Tibial nerve (tissue), 4 donors: ENCODE measurements at regions not wholly inside any gene's neighbourhood (a gene's known extent, or its start where the extent isn't known, plus 50 kb on each side); places are given as distances from the start of the nearest gene placed in this dataset.

Experiments
- CTCF ChIP-seq, 5 experiments: fragments of 200-600 bp in 3 of 5; fragments of 450-650 bp in 2 of 5; sonication (generic) in 3 of 5; IDR thresholded peaks; one replicate each; pipeline ENCODE4 v1.5.1; 2016 to 2019; ENCODE audit warnings: antibody characterized with exemption in 5 of 5, mild to moderate bottlenecking in 3 of 5, moderate library complexity in 2 of 5
- EP300 ChIP-seq, 2 donors: sonication (generic); formaldehyde crosslinking; IDR thresholded peaks; one replicate each; pipeline ENCODE4 v1.6.1; 2017; ENCODE audit warnings: antibody characterized with exemption in 2 of 2, mild to moderate bottlenecking in 1 of 2
- POLR2A ChIP-seq, 2 donors: fragments of 450-650 bp; IDR thresholded peaks; one replicate each; pipeline ENCODE4 v1.6.1; 2017; ENCODE audit warnings: antibody characterized with exemption in 2 of 2, mild to moderate bottlenecking in 2 of 2, moderate library complexity in 2 of 2

GRCh38 chr1:82783044-82783443 lies 982.3 kb downstream of the ADGRL2 start:
- TF ChIP-seq CTCF (IDR thresholded peaks at IDR 0.05) (no peak), POLR2A (IDR thresholded peaks at IDR 0.05) (no peak), EP300 (IDR thresholded peaks at IDR 0.05) (no peak)
